ENCODE measurements at regions not wholly inside any gene's neighbourhood (a gene's known extent, or its start where the extent isn't known, plus 50 kb on each side); places are given as distances from the start of the nearest gene placed in this dataset.

DNA sequence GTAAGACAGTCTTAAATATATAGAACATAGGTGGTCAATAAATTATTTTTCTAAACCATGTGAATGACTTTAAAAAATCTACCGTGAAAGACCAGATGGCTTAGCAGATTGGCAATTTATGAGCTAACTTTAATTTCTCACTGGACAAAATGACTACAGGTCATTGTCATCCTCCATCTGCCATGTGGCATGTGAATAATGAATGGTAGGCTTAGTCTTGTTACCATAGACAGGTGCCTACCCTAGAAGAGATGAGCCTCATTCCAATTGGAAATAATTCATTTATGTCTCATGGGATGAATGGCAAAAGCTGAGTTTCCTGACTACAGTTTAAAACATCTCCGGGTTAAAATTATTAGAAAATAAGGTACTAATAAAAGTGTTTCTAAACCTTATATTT lies 1043.3 kb downstream of the FAT4 start:
- no peaks in the 10 kb centered on the region for H3K36me3 Mint-ChIP-seq (ENCODE audit: low read depth, unreplicated experiment)
- no peak overlapping the region for H3K4me3 Mint-ChIP-seq (ENCODE audit: unreplicated experiment)
- peaks cover 6% of the 10 kb centered on the region for H3K4me1 Mint-ChIP-seq (ENCODE audit: unreplicated experiment)
- peaks cover 2% of the 10 kb centered on the region for H3K27me3 Mint-ChIP-seq (ENCODE audit: unreplicated experiment)
- TF ChIP-seq CTCF (IDR thresholded peaks at IDR 0.05; ENCODE audit: unreplicated experiment): no peak
- no peaks in the 10 kb centered on the region for H3K9me3 Mint-ChIP-seq (ENCODE audit: unreplicated experiment)
- H3K27ac Mint-ChIP-seq (ENCODE audit: unreplicated experiment): no peak overlapping the region
- DNase-seq (ENCODE audit: low spot score): no peak

DNA sequence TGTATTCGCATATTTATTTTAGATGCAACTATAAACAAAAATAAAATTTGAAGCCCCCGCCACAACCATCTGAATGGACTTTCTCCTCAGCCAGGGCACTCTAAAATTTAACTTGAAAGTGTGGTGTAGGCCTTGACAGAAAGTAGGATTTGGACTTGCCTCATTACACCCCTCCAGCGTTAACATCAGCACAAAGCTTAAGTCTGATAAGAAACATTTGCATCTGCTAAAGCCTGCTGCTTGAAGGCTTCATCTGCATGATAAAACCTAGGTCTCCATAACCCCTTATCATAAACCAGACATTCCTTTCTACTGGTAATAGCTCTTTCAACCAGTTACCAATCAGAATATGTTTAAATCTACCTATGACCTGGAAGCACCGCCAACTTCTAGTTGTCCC lies 1046.5 kb downstream of the FAT4 start:
- TF ChIP-seq CTCF (IDR thresholded peaks at IDR 0.05; ENCODE audit: unreplicated experiment): no peak
- no peaks in the 10 kb centered on the region for H3K9me3 Mint-ChIP-seq (ENCODE audit: unreplicated experiment)
- peaks cover 16% of the 10 kb centered on the region for H3K4me1 Mint-ChIP-seq (ENCODE audit: unreplicated experiment)
- no peak overlapping the region for H3K27ac Mint-ChIP-seq (ENCODE audit: unreplicated experiment)
- peaks cover 5% of the 10 kb centered on the region for H3K36me3 Mint-ChIP-seq (ENCODE audit: low read depth, unreplicated experiment)
- peaks cover 2% of the 10 kb centered on the region for H3K27me3 Mint-ChIP-seq (ENCODE audit: unreplicated experiment)
- no peak for DNase-seq (ENCODE audit: low spot score)
- no peak overlapping the region for H3K4me3 Mint-ChIP-seq (ENCODE audit: unreplicated experiment)

GRCh38 chr4:126364311-126364911 lies 1049.7 kb downstream of the FAT4 start:
- peaks cover 27% of the 10 kb centered on the region for H3K4me1 Mint-ChIP-seq (ENCODE audit: unreplicated experiment)
- peaks cover 5% of the 10 kb centered on the region for H3K36me3 Mint-ChIP-seq (ENCODE audit: low read depth, unreplicated experiment)
- H3K27me3 Mint-ChIP-seq (ENCODE audit: unreplicated experiment): peaks cover 2% of the 10 kb centered on the region
- no peak overlapping the region for H3K4me3 Mint-ChIP-seq (ENCODE audit: unreplicated experiment)
- TF ChIP-seq CTCF (IDR thresholded peaks at IDR 0.05; ENCODE audit: unreplicated experiment): no peak
- peak; percentile 7 for DNase-seq (ENCODE audit: low spot score)
- no peaks in the 10 kb centered on the region for H3K9me3 Mint-ChIP-seq (ENCODE audit: unreplicated experiment)
- peak overlapping the region; percentile 92 for H3K27ac Mint-ChIP-seq (ENCODE audit: unreplicated experiment)

DNA sequence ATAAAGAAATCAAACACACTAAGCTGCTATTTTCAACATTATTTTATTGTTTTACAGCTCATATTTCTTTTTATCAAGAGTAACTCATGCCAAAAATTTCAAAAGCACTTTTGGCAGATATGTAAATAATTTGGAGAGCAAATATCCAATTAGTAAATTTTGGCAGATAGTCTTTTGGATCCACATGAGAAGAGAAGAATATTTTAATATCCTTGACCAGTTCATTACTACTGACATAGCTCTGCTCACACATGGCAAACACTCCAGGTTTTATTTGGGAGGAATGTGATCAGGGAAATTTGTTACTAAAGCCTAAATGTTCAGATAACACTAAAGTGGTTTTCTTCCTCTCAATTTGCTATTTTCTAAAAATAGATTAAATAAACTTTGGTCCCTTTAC lies 1054.3 kb downstream of the FAT4 start:
- H3K27ac Mint-ChIP-seq (ENCODE audit: unreplicated experiment): no peak overlapping the region
- no peaks in the 10 kb centered on the region for H3K27me3 Mint-ChIP-seq (ENCODE audit: unreplicated experiment)
- no peaks in the 10 kb centered on the region for H3K9me3 Mint-ChIP-seq (ENCODE audit: unreplicated experiment)
- DNase-seq (ENCODE audit: low spot score): no peak
- H3K36me3 Mint-ChIP-seq (ENCODE audit: low read depth, unreplicated experiment): no peaks in the 10 kb centered on the region
- no peak overlapping the region for H3K4me3 Mint-ChIP-seq (ENCODE audit: unreplicated experiment)
- TF ChIP-seq CTCF (IDR thresholded peaks at IDR 0.05; ENCODE audit: unreplicated experiment): no peak
- peaks cover 25% of the 10 kb centered on the region for H3K4me1 Mint-ChIP-seq (ENCODE audit: unreplicated experiment)

- TF ChIP-seq CTCF (IDR thresholded peaks at IDR 0.05; ENCODE audit: unreplicated experiment): no peak
- DNase-seq (ENCODE audit: low spot score): no peak
- no peaks in the 10 kb centered on the region for H3K27me3 Mint-ChIP-seq (ENCODE audit: unreplicated experiment)
- H3K4me3 Mint-ChIP-seq (ENCODE audit: unreplicated experiment): no peak overlapping the region
- H3K36me3 Mint-ChIP-seq (ENCODE audit: low read depth, unreplicated experiment): no peaks in the 10 kb centered on the region
- H3K27ac Mint-ChIP-seq (ENCODE audit: unreplicated experiment): no peak overlapping the region
- peaks cover 24% of the 10 kb centered on the region for H3K4me1 Mint-ChIP-seq (ENCODE audit: unreplicated experiment)
- H3K9me3 Mint-ChIP-seq (ENCODE audit: unreplicated experiment): no peaks in the 10 kb centered on the region
These were observed 1057.9 kb downstream of the FAT4 start for GRCh38 chr4:126372634-126373033.
